Nephron progenitor cell (in vitro differentiated cells): ENCODE measurements at regions not wholly inside any gene's neighbourhood (a gene's known extent, or its start where the extent isn't known, plus 50 kb on each side); places are given as distances from the start of the nearest gene placed in this dataset.

Experiments
- DNase-seq: peaks from one replicate; pipeline ENCODE4 v3.0.0; 2021
- H3K27ac Mint-ChIP-seq: 2 replicates; pipeline ENCODE4 v1.8.0; 2021; ENCODE audit warnings: mild to moderate bottlenecking, moderate library complexity, mixed read lengths
- H3K27me3 Mint-ChIP-seq: 2 replicates; pipeline ENCODE4 v1.8.0; 2021; ENCODE audit warnings: mild to moderate bottlenecking, low read depth, mixed read lengths; ENCODE audit not compliant: poor library complexity
- H3K36me3 Mint-ChIP-seq: 2 replicates; pipeline ENCODE4 v1.8.0; 2021; ENCODE audit warnings: low read depth, mixed read lengths
- H3K4me1 Mint-ChIP-seq: 2 replicates; pipeline ENCODE4 v1.8.0; 2021; ENCODE audit warnings: mixed read lengths
- H3K4me3 Mint-ChIP-seq: 2 replicates; pipeline ENCODE4 v1.8.0; 2021; ENCODE audit warnings: mild to moderate bottlenecking, moderate library complexity, mixed read lengths
- H3K9me3 Mint-ChIP-seq: 2 replicates; pipeline ENCODE4 v1.8.0; 2021; ENCODE audit warnings: mild to moderate bottlenecking, moderate library complexity, mixed read lengths
- CTCF ChIP-seq: fragments of 200-600 bp; sonication (generic); IDR thresholded peaks from 2 replicates; pipeline ENCODE4 v1.5.0; 2021; ENCODE audit warnings: antibody characterized with exemption

GRCh38 chr13:40096357-40096901 lies 441.0 kb downstream of the COG6 start:
- Mint-ChIP-seq H3K27ac (no peak overlapping the region), H3K4me1 (peaks cover 21% of the 10 kb centered on the region), H3K4me3 (no peak overlapping the region), H3K27me3 (peaks cover 3% of the 10 kb centered on the region), H3K36me3 (peaks cover 4% of the 10 kb centered on the region), H3K9me3 (peaks cover 11% of the 10 kb centered on the region)
- no peak for TF ChIP-seq CTCF
- DNase-seq: no peak

DNA sequence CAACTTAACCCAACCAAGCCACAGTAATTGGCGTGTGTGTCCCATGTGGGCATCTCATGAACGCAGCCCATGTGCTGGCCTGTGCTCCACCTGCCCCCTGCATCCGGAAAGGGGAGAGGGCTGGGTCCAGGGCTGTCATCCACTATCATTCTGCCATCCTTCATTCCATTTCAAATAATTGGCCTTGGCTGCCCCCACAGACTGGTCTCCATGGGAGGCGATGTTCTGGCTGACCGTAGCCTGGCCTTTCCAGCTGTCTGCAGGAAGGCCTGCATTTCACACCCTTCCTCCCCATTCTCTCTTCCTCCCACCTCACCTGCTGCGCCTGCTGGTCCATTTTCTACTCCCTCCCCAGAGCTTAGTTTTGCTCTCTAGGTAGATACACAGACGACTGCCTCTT lies 442.8 kb downstream of the COG6 start:
- DNase-seq: no peak
- no peak overlapping the region for H3K4me3 Mint-ChIP-seq
- no peak overlapping the region for H3K27ac Mint-ChIP-seq
- H3K36me3 Mint-ChIP-seq: peaks cover 4% of the 10 kb centered on the region
- peaks cover 11% of the 10 kb centered on the region for H3K9me3 Mint-ChIP-seq
- H3K4me1 Mint-ChIP-seq: peaks cover 35% of the 10 kb centered on the region
- TF ChIP-seq CTCF: no peak
- H3K27me3 Mint-ChIP-seq: peaks cover 3% of the 10 kb centered on the region

DNA sequence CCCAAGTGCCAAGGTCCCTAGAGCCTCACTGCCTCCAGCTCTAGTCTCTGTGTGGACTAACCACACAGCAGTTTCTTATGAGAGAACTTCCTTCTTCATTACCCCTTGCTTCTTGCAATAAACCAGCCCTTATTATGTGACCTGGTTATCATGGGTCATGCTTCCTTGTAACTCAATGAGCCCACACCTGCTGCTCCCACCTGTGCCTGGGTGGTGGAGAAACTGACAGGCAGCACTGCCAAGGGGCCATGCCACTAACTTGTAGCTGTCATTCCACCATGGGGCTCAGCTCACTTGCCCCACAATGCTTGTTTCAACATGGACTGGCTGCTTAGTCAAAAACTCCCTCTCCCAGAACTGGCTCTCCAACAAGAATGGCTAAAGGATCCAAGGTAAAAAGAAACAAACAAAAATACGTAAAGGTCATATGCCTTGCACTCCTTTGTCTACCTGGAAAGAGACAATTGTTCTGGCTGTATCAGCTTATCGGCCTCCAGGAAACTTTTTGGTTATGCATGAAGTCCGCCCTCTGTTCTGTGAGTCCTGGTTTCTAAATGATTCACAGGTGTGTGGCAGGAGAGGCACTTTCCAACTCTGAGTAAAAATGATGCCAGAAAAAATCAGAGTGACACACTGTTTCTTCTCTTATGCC lies 446.4 kb downstream of the COG6 start:
- Mint-ChIP-seq H3K9me3 (peaks cover 11% of the 10 kb centered on the region), H3K36me3 (peaks cover 4% of the 10 kb centered on the region), H3K27me3 (peaks cover 14% of the 10 kb centered on the region), H3K4me1 (peaks cover 30% of the 10 kb centered on the region), H3K4me3 (no peak overlapping the region), H3K27ac (no peak overlapping the region)
- no peak for TF ChIP-seq CTCF
- no peak for DNase-seq

DNA sequence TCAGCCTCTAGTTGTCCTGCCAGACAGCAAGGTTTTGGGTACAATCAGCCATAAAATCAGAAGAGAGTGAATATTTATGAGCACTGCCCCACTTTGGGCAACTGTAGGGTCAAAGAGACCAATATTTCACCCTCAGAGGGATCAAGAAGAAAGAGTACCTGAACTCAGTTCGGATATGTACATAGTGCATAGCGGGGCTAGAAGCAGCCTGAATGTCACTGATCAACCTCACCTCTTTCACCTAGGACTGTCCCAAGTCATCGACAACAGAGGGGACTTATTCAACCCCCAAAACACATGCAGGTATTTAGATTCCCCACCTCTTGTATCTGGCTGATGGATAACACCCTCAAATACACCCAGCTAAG lies 446.9 kb downstream of the COG6 start:
- peaks cover 4% of the 10 kb centered on the region for H3K36me3 Mint-ChIP-seq
- H3K9me3 Mint-ChIP-seq: peaks cover 11% of the 10 kb centered on the region
- no peak for DNase-seq
- H3K27me3 Mint-ChIP-seq: peaks cover 14% of the 10 kb centered on the region
- TF ChIP-seq CTCF: no peak
- peaks cover 25% of the 10 kb centered on the region for H3K4me1 Mint-ChIP-seq
- H3K4me3 Mint-ChIP-seq: no peak overlapping the region
- H3K27ac Mint-ChIP-seq: no peak overlapping the region

DNA sequence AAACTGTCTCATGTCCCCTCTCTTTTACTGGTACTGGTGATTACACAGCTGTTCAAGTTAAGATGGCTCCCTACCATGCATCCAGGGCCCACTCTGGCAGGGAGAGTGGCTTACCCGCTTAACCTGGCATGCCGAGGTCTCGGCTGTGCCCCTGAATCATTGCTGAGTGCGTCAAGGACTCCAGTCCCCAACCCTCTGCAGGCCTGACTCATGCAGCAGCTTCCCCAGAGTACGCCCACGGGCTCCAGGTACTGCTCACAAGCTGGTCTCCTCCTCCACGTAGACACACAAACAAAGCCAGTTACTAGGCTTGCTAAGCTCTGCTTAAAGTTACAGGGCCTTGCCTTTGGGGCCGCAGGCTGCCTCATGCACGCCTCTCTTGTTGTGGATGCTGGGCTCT lies 447.4 kb downstream of the COG6 start:
- H3K4me1 Mint-ChIP-seq: peaks cover 21% of the 10 kb centered on the region
- no peak overlapping the region for H3K4me3 Mint-ChIP-seq
- no peak for TF ChIP-seq CTCF
- DNase-seq: no peak
- H3K27me3 Mint-ChIP-seq: peaks cover 17% of the 10 kb centered on the region
- no peak overlapping the region for H3K27ac Mint-ChIP-seq
- peaks cover 4% of the 10 kb centered on the region for H3K36me3 Mint-ChIP-seq
- H3K9me3 Mint-ChIP-seq: peaks cover 11% of the 10 kb centered on the region

DNA sequence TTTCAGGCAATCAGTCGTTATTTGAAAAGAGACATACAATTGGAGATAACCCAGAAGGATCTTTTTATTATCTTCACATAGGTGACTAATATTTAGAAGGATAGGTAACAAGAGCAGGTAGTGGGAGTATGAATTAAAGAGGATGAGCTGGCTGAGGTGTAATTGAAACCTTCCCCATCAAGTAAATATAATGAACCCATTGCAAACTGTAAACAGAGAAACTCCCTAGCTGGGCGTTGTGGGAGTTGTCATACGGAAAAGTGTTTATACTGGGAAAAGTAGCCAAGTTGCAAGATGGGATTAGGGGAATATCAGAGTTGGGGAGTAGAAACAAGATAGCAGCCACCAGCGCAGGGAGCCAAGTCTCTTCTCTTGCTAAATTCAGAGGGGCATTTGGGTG lies 448.4 kb downstream of the COG6 start:
- TF ChIP-seq CTCF: no peak
- Mint-ChIP-seq H3K4me1 (peaks cover 21% of the 10 kb centered on the region), H3K27ac (no peak overlapping the region), H3K9me3 (peaks cover 8% of the 10 kb centered on the region), H3K4me3 (no peak overlapping the region), H3K36me3 (peaks cover 4% of the 10 kb centered on the region), H3K27me3 (peaks cover 13% of the 10 kb centered on the region)
- DNase-seq: no peak
